ENCODE measurements at regions not wholly inside any gene's neighbourhood (a gene's known extent, or its start where the extent isn't known, plus 50 kb on each side); places are given as distances from the start of the nearest gene placed in this dataset.

DNA sequence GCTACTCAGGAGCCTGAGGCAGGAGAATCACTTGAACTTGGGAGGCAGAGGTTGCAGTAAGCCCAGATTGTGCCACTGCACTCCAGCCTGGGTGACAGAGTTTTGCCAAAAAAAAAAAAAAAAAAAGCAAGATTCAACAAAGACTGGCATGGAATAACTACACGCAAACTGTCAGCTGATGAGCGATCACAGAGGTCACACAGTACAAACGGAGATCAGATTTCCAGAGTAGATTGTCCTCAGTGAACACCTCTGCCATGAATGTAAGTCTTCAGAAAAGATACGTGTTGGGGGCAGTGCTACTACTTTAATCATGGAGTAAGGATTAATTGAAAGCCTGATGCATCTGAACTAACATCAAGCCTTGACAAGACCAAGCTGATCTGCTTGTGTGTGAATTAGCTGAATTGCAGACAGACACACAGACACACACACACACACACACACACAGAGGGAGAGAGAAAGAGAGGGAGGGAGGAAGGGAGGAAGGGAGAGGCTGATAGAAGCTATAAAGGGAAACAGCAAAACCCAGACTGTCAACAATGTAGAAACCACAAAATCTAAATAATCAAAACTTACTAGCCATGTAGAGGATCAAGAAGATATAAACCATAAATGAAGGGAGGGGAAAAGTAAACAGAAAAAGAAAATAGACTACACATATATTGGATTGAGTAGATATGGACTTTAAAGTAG lies 222.9 kb upstream of the ZNF462 start:
- TF ChIP-seq POLR2AphosphoS5 (IDR thresholded peaks at IDR 0.05; ENCODE audit: borderline replicate concordance, low read depth, low read length): no peak
- TF ChIP-seq EZH2 (IDR thresholded peaks at IDR 0.05): no peak

Measured in SK-N-MC (cell line).